ENCODE measurements at regions not wholly inside any gene's neighbourhood (a gene's known extent, or its start where the extent isn't known, plus 50 kb on each side); places are given as distances from the start of the nearest gene placed in this dataset.

GRCh38 chr4:13876131-13876530 lies 248.6 kb upstream of the BOD1L1 start:
- Histone ChIP-seq H3K4me3 (ENCODE audit: low read depth, low read length) (no peak overlapping the region), H3K9me3 (ENCODE audit: control insufficient read depth, insufficient read depth, low read depth, low read length) (no peaks in the 10 kb centered on the region), H3K36me3 (ENCODE audit: control insufficient read depth in 2 of 2, insufficient read depth in 1 of 2, low read length in 2 of 2) (no peaks in the 10 kb centered on the region), H3K27ac (ENCODE audit: extremely low read depth, low read depth, low read length) (no peak overlapping the region), H3K4me1 (ENCODE audit: control insufficient read depth, insufficient read depth, low read length) (no peaks in the 10 kb centered on the region)
- CTCF ChIA-PET, result interaction anchor here (0.6 kb wide), 1 partner anchor 196 kb away, joined by 6 read pairs; no protein-coding TSS in a partner anchor
- POLR2A ChIA-PET, result no interaction called here
- TF ChIP-seq ZNF776 (tag by site-specific recombination; IDR thresholded peaks at IDR 0.05; ENCODE audit: borderline replicate concordance), result no peak
- no peak for TF ChIP-seq ZNF354C (tag by site-specific recombination; IDR thresholded peaks at IDR 0.05; ENCODE audit: borderline replicate concordance, low read depth)
- no peak for TF ChIP-seq ZBTB44 (tag by site-specific recombination; IDR thresholded peaks at IDR 0.05)
- no peak for TF ChIP-seq ZNF639 (tag by site-specific recombination; IDR thresholded peaks at IDR 0.05)
- TF ChIP-seq ZNF112 (tag by site-specific recombination; IDR thresholded peaks at IDR 0.05), result no peak
- no peak for TF ChIP-seq ZNF341 (tag by site-specific recombination; IDR thresholded peaks at IDR 0.05; ENCODE audit: low read depth)
- TF ChIP-seq ZNF138 (tag by site-specific recombination; IDR thresholded peaks at IDR 0.05; ENCODE audit: borderline replicate concordance), result no peak
- no peak for TF ChIP-seq ZNF148 (tag by site-specific recombination; IDR thresholded peaks at IDR 0.05; ENCODE audit: borderline replicate concordance)
- no peak for TF ChIP-seq HIC1 (tag by site-specific recombination; IDR thresholded peaks at IDR 0.05)
- TF ChIP-seq HOXC10 (CRISPR knock-in tag; IDR thresholded peaks at IDR 0.05), result no peak
- no peak for TF ChIP-seq ZNF571 (tag by site-specific recombination; IDR thresholded peaks at IDR 0.05)
- no peak for TF ChIP-seq MZF1 (tag by site-specific recombination; IDR thresholded peaks at IDR 0.05; ENCODE audit: borderline replicate concordance)
- no peak for TF ChIP-seq ZBTB7A (tag by site-specific recombination; IDR thresholded peaks at IDR 0.05; ENCODE audit: low read depth)
- no peak for TF ChIP-seq ZNF292 (tag by site-specific recombination; IDR thresholded peaks at IDR 0.05; ENCODE audit: borderline replicate concordance, low read depth)
- TF ChIP-seq KLF7 (tag by site-specific recombination; IDR thresholded peaks at IDR 0.05; ENCODE audit: borderline replicate concordance), result no peak
- no peak for TF ChIP-seq ZNF26 (tag by site-specific recombination; IDR thresholded peaks at IDR 0.05)
- no peak for TF ChIP-seq MYNN (tag by site-specific recombination; IDR thresholded peaks at IDR 0.05; ENCODE audit: borderline replicate concordance)
- no peak for TF ChIP-seq ZSCAN30 (tag by site-specific recombination; IDR thresholded peaks at IDR 0.05)
- no peak for TF ChIP-seq ZNF529 (tag by site-specific recombination; IDR thresholded peaks at IDR 0.05; ENCODE audit: insufficient replicate concordance)
- no peak for TF ChIP-seq ZBTB49 (tag by site-specific recombination; IDR thresholded peaks at IDR 0.05; ENCODE audit: low read depth)

Measured in HEK293 (cell line).